GM12878 (cell line): ENCODE measurements at regions not wholly inside any gene's neighbourhood (a gene's known extent, or its start where the extent isn't known, plus 50 kb on each side); places are given as distances from the start of the nearest gene placed in this dataset.
A peak's percentile ranks its signal among the peaks of the same experiment; 100 is the strongest.

Source experiments
- ATAC-seq: fragments of 200-7000 bp; cut with Tn5 transposase; 3 replicates; pipeline ENCODE4 v1.9.1; 2020; ENCODE audit warnings: mild to moderate bottlenecking, moderate library complexity
- BruUV-seq: library from RNA; stranded (reverse); fragments of 400-500 nt; replicated peaks from 2 replicates; lab custom pipeline; 2021; lab: Mats Ljungman, UMichigan
- CTCF ChIA-PET: fragments of 300-600 bp; sonication (Branson Sonifier 250); formaldehyde crosslinking; extraction: SDS; loops from one replicate; lab custom pipeline; 2021; ENCODE audit warnings: inconsistent platforms; lab: Yijun Ruan, JAX
- POLR2A ChIA-PET: fragments of 350-600 bp; formaldehyde crosslinking; extraction: SDS; loops from one replicate; lab custom pipeline; 2021; ENCODE audit warnings: inconsistent platforms; lab: Charles Lee
- RAD21 ChIA-PET: fragments of 300-600 bp; sonication (Branson Sonifier 250); formaldehyde crosslinking; loops from one replicate; lab custom pipeline; 2023; ENCODE audit warnings: antibody characterized with exemption; ENCODE audit not compliant: unreplicated experiment; lab: Charles Lee
- SMC1A ChIA-PET: fragments of 300-600 bp; sonication (Branson Sonifier 250); formaldehyde crosslinking; loops from one replicate; lab custom pipeline; 2023; ENCODE audit not compliant: unreplicated experiment, uncharacterized antibody; lab: Charles Lee
- DNase-seq: peaks from one replicate; pipeline ENCODE4 v3.0.0-alpha.2; 2011; ENCODE audit warnings: low read depth, low spot score
- FAIRE-seq: peaks from 3 replicates; lab custom pipeline; 2011; peaks lifted over from hg19 to GRCh38; lab: Jason Lieb, UNC
- H2AFZ ChIP-seq: 2 replicates; pipeline ENCODE4 v1.6.0; 2011; ENCODE audit warnings: low read depth, low read length, control low read depth; ENCODE audit not compliant: control insufficient read depth
- H3K27ac ChIP-seq: 2 replicates; pipeline ENCODE4 v1.5.1; 2011; ENCODE audit warnings: control low read depth; ENCODE audit not compliant: control insufficient read depth, insufficient read depth
- H3K27me3 ChIP-seq, 2 experiments: replicated peaks in 1 of 2; 2 replicates each; pipeline versions ENCODE4 v1.6.0 to v1.6.1; 2011; ENCODE audit warnings: low read length in 1 of 2; ENCODE audit not compliant: control insufficient read depth in 2 of 2, insufficient read depth in 2 of 2
- H3K36me3 ChIP-seq, 2 experiments: 2 replicates each; pipeline ENCODE4 v1.5.1; 2011; ENCODE audit warnings: low read length in 1 of 2; ENCODE audit not compliant: control insufficient read depth in 2 of 2, insufficient read depth in 2 of 2
- H3K4me1 ChIP-seq: 2 replicates; pipeline ENCODE4 v1.6.1; 2011; ENCODE audit warnings: mild to moderate bottlenecking, low read length, moderate library complexity, mixed read lengths; ENCODE audit not compliant: control insufficient read depth, insufficient read depth
- H3K4me2 ChIP-seq: 2 replicates; pipeline ENCODE4 v1.6.0; 2011; ENCODE audit warnings: control low read depth; ENCODE audit not compliant: control insufficient read depth, insufficient read depth
- H3K4me3 ChIP-seq: fragments of 200-600 bp; sonication (generic); 2 replicates; pipeline ENCODE4 v1.5.1; 2016
- H3K79me2 ChIP-seq: 2 replicates; pipeline ENCODE4 v1.6.0; 2011; ENCODE audit warnings: low read length; ENCODE audit not compliant: control insufficient read depth, insufficient read depth
- H3K9ac ChIP-seq: 2 replicates; pipeline ENCODE4 v1.8.0; 2011; ENCODE audit warnings: low read length, control low read depth, mixed read lengths; ENCODE audit not compliant: control insufficient read depth, insufficient read depth
- H3K9me3 ChIP-seq: replicated peaks from 3 replicates; pipeline ENCODE4 v1.5.1; 2011; ENCODE audit warnings: mild to moderate bottlenecking, low read length; ENCODE audit not compliant: control insufficient read depth, insufficient read depth
- H4K20me1 ChIP-seq: 2 replicates; pipeline ENCODE4 v1.6.0; 2011; ENCODE audit not compliant: control insufficient read depth, insufficient read depth
- BACH1 ChIP-seq: fragments of 450-650 bp; IDR thresholded peaks from 2 replicates; pipeline ENCODE4 v1.6.1; 2017; ENCODE audit warnings: mild to moderate bottlenecking, borderline replicate concordance
- DPF2 ChIP-seq: fragments of 450-650 bp; IDR thresholded peaks from 2 replicates; pipeline ENCODE4 v1.6.1; 2017; ENCODE audit warnings: mild to moderate bottlenecking
- NR2C1 ChIP-seq: fragments of 450-650 bp; IDR thresholded peaks from 2 replicates; pipeline ENCODE4 v1.6.1; 2017; ENCODE audit warnings: antibody characterized with exemption, mild to moderate bottlenecking, moderate library complexity
- NR2F1 ChIP-seq: fragments of 450-650 bp; conservative IDR thresholded peaks from 2 replicates; pipeline ENCODE4 v1.6.1; 2017; ENCODE audit warnings: mild to moderate bottlenecking
- RB1 ChIP-seq: fragments of 450-650 bp; formaldehyde crosslinking; IDR thresholded peaks from 2 replicates; pipeline ENCODE4 v1.6.1; 2017; ENCODE audit warnings: mild to moderate bottlenecking, borderline replicate concordance
- RELA ChIP-seq: fragments of 450-650 bp; IDR thresholded peaks from 2 replicates; pipeline ENCODE4 v1.8.0; 2014; ENCODE audit warnings: borderline replicate concordance; ENCODE audit not compliant: partially characterized antibody
- SREBF1 ChIP-seq: IDR thresholded peaks from 2 replicates; pipeline ENCODE4 v1.6.1; 2012; ENCODE audit warnings: mild to moderate bottlenecking, low read length
- ZNF622 ChIP-seq: fragments of 450-650 bp; IDR thresholded peaks from 2 replicates; pipeline ENCODE4 v1.6.1; 2017; ENCODE audit warnings: mild to moderate bottlenecking, inconsistent platforms
- WGBS: methylation state at CpG from one replicate; pipeline ENCODE4 v1.1.6; 2016; ENCODE audit warnings: low lambda C conversion rate; ENCODE audit not compliant: insufficient replicate concordance, insufficient coverage; ENCODE audit errors: missing lambda C conversion rate; 5-methylcytosine and 5-hydroxymethylcytosine counted together
- in situ Hi-C: fragments of 300-500 bp; cut with MboI; formaldehyde crosslinking; loops from 9 replicates; pipeline ENCODE4 v1.14.3; 2018; ENCODE audit warnings: mixed read lengths
- intact Hi-C: fragments of 100-400 bp; cut with micrococcal nuclease; formaldehyde crosslinking; loops from one replicate; pipeline ENCODE4 v1.14.2; 2022; ENCODE audit not compliant: unreplicated experiment
- TF ChIP-seq, protein P1 (sequence below): fragments of 450-650 bp; formaldehyde crosslinking; IDR thresholded peaks from 2 replicates; pipeline ENCODE4 v1.5.0; 2022; ENCODE audit warnings: mild to moderate bottlenecking, missing genetic modification characterization
- TF ChIP-seq, protein P2 (sequence below): fragments of 450-650 bp; IDR thresholded peaks from 2 replicates; pipeline ENCODE4 v1.6.1; 2017; ENCODE audit warnings: mild to moderate bottlenecking
- TF ChIP-seq, protein P3 (sequence below): fragments of 150-350 bp; IDR thresholded peaks from 2 replicates; pipeline ENCODE4 v1.6.1; 2016; ENCODE audit warnings: low read depth, low read length

DNA sequence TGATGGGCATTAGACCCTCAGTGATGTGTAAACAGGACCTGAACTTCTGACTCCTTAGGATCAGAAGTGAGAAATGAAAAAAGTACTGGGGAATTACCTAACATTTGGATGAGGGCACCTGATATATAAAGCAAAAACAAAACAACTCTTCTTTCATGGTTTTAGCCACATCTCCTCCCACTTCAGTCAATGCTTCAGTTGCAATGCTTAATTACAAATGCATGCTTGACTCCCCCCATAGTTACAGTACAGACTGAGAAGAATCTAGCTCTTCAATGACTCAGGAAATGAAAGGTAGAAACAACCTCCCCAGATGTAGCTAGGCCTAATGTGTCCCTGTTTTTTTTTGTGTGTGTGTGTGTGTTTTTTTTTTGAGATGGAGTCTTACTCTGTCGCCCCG, 276.8 kb upstream of the POU3F3 start:
- H3K4me2 ChIP-seq = no peak overlapping the region
- ChIA-PET CTCF (no interaction called here), SMC1A (no interaction called here), RAD21 (no interaction called here), POLR2A (no interaction called here)
- BruUV-seq = no TSS peak
- no peaks in the 10 kb centered on the region for H3K4me1 ChIP-seq
- H3K36me3 ChIP-seq = no peaks in the 10 kb centered on the region
- H3K27me3 ChIP-seq = no peaks in the 10 kb centered on the region
- H3K27ac ChIP-seq = no peak overlapping the region
- in situ Hi-C loops (no loop called here), intact Hi-C loops (no loop called here)
- ATAC-seq (peak; percentile 42), DNase-seq (peak; percentile 3), FAIRE-seq (no peak)
- H3K9ac ChIP-seq = no peak overlapping the region
- 90% methylated on average over 2 of the region's 2 CpGs for WGBS
- TF ChIP-seq BACH1 (no peak), RB1 (no peak), SREBF1 (no peak), RELA (no peak), DPF2 (no peak), NR2F1 (no peak), ZNF622 (no peak), NR2C1 (no peak)
- TF ChIP-seq, protein P1, sequence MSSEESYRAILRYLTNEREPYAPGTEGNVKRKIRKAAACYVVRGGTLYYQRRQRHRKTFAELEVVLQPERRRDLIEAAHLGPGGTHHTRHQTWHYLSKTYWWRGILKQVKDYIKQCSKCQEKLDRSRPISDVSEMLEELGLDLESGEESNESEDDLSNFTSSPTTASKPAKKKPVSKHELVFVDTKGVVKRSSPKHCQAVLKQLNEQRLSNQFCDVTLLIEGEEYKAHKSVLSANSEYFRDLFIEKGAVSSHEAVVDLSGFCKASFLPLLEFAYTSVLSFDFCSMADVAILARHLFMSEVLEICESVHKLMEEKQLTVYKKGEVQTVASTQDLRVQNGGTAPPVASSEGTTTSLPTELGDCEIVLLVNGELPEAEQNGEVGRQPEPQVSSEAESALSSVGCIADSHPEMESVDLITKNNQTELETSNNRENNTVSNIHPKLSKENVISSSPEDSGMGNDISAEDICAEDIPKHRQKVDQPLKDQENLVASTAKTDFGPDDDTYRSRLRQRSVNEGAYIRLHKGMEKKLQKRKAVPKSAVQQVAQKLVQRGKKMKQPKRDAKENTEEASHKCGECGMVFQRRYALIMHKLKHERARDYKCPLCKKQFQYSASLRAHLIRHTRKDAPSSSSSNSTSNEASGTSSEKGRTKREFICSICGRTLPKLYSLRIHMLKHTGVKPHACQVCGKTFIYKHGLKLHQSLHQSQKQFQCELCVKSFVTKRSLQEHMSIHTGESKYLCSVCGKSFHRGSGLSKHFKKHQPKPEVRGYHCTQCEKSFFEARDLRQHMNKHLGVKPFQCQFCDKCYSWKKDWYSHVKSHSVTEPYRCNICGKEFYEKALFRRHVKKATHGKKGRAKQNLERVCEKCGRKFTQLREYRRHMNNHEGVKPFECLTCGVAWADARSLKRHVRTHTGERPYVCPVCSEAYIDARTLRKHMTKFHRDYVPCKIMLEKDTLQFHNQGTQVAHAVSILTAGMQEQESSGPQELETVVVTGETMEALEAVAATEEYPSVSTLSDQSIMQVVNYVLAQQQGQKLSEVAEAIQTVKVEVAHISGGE (CRISPR knock-in tag) = no peak
- TF ChIP-seq, protein P2, sequence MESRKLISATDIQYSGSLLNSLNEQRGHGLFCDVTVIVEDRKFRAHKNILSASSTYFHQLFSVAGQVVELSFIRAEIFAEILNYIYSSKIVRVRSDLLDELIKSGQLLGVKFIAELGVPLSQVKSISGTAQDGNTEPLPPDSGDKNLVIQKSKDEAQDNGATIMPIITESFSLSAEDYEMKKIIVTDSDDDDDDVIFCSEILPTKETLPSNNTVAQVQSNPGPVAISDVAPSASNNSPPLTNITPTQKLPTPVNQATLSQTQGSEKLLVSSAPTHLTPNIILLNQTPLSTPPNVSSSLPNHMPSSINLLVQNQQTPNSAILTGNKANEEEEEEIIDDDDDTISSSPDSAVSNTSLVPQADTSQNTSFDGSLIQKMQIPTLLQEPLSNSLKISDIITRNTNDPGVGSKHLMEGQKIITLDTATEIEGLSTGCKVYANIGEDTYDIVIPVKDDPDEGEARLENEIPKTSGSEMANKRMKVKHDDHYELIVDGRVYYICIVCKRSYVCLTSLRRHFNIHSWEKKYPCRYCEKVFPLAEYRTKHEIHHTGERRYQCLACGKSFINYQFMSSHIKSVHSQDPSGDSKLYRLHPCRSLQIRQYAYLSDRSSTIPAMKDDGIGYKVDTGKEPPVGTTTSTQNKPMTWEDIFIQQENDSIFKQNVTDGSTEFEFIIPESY = no peak
- TF ChIP-seq, protein P3, sequence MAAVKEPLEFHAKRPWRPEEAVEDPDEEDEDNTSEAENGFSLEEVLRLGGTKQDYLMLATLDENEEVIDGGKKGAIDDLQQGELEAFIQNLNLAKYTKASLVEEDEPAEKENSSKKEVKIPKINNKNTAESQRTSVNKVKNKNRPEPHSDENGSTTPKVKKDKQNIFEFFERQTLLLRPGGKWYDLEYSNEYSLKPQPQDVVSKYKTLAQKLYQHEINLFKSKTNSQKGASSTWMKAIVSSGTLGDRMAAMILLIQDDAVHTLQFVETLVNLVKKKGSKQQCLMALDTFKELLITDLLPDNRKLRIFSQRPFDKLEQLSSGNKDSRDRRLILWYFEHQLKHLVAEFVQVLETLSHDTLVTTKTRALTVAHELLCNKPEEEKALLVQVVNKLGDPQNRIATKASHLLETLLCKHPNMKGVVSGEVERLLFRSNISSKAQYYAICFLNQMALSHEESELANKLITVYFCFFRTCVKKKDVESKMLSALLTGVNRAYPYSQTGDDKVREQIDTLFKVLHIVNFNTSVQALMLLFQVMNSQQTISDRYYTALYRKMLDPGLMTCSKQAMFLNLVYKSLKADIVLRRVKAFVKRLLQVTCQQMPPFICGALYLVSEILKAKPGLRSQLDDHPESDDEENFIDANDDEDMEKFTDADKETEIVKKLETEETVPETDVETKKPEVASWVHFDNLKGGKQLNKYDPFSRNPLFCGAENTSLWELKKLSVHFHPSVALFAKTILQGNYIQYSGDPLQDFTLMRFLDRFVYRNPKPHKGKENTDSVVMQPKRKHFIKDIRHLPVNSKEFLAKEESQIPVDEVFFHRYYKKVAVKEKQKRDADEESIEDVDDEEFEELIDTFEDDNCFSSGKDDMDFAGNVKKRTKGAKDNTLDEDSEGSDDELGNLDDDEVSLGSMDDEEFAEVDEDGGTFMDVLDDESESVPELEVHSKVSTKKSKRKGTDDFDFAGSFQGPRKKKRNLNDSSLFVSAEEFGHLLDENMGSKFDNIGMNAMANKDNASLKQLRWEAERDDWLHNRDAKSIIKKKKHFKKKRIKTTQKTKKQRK = no peak
- H3K9me3 ChIP-seq = no peaks in the 10 kb centered on the region
- H2AFZ ChIP-seq = no peak overlapping the region
- H3K79me2 ChIP-seq = no peaks in the 10 kb centered on the region
- H4K20me1 ChIP-seq = no peaks in the 10 kb centered on the region
- H3K4me3 ChIP-seq = no peak overlapping the region
